Stimulated activated naive CD8-positive, alpha-beta T cell treated with anti-CD3 and anti-CD28 coated beads, Interleukin-15, amount 100 ng/mL, for 72 hours (primary cell): ENCODE measurements at regions not wholly inside any gene's neighbourhood (a gene's known extent, or its start where the extent isn't known, plus 50 kb on each side); places are given as distances from the start of the nearest gene placed in this dataset.

Experiments
- ATAC-seq: fragments of 150-1000 bp; cut with Tn5 transposase; 2 replicates; pipeline ENCODE4 v1.10.0; 2021; ENCODE audit warnings: mild to moderate bottlenecking, moderate library complexity
- DNase-seq, 2 donors: peaks; one replicate each; pipeline ENCODE4 v3.0.0; 2021 to 2022
- H3K27ac Mint-ChIP-seq, 2 donors: one replicate each; pipeline ENCODE4 v1.8.0; 2022; ENCODE audit warnings: mild to moderate bottlenecking in 2 of 2, mixed read lengths in 2 of 2, moderate library complexity in 2 of 2
- H3K27me3 Mint-ChIP-seq: one replicate; pipeline ENCODE4 v1.8.0; 2022; ENCODE audit warnings: mixed read lengths
- H3K4me1 Mint-ChIP-seq: one replicate; pipeline ENCODE4 v1.8.0; 2022; ENCODE audit warnings: mild to moderate bottlenecking, mixed read lengths
- H3K4me3 Mint-ChIP-seq, 2 donors: one replicate each; pipeline ENCODE4 v1.8.0; 2022; ENCODE audit warnings: mild to moderate bottlenecking in 2 of 2, mixed read lengths in 2 of 2, moderate library complexity in 1 of 2
- H3K9me3 Mint-ChIP-seq, 2 donors: one replicate each; pipeline ENCODE4 v1.8.0; 2022; ENCODE audit warnings: mixed read lengths in 2 of 2

- no peak overlapping the region for H3K27ac Mint-ChIP-seq
- no peaks in the 10 kb centered on the region for H3K4me1 Mint-ChIP-seq
- DNase-seq (no peak), ATAC-seq (no peak)
- H3K4me3 Mint-ChIP-seq, result no peak overlapping the region
- H3K27me3 Mint-ChIP-seq, result no peaks in the 10 kb centered on the region
- peaks cover 13 to 27% of the 10 kb centered on the region in 2 donors for H3K9me3 Mint-ChIP-seq
Measured at GRCh38 chr2:157107877-157108276, 149.6 kb upstream of the GALNT5 start.

GRCh38 chr2:157122776-157123175 is 134.7 kb upstream of the GALNT5 start:
- Mint-ChIP-seq H3K9me3 (peaks cover 0 to 10% of the 10 kb centered on the region in 2 donors), H3K4me3 (no peak overlapping the region), H3K27me3 (peaks cover 8% of the 10 kb centered on the region), H3K4me1 (no peaks in the 10 kb centered on the region), H3K27ac (no peak overlapping the region)
- ATAC-seq (no peak), DNase-seq (no peak)

GRCh38 chr2:157124731-157125130 is 132.8 kb upstream of the GALNT5 start:
- H3K27ac Mint-ChIP-seq, result no peak overlapping the region
- H3K9me3 Mint-ChIP-seq, result peaks cover 0 to under 1% of the 10 kb centered on the region in 2 donors
- H3K4me1 Mint-ChIP-seq, result no peaks in the 10 kb centered on the region
- no peak overlapping the region for H3K4me3 Mint-ChIP-seq
- no peak for ATAC-seq
- peaks cover 10% of the 10 kb centered on the region for H3K27me3 Mint-ChIP-seq
- no peak for DNase-seq

- no peak overlapping the region for H3K27ac Mint-ChIP-seq
Measured at GRCh38 chr2:157125685-157126084, 131.8 kb upstream of the GALNT5 start.

GRCh38 chr2:157127249-157128012 is 130.1 kb upstream of the GALNT5 start:
- no peak overlapping the region for H3K27ac Mint-ChIP-seq
- no peaks in the 10 kb centered on the region for H3K4me1 Mint-ChIP-seq
- H3K27me3 Mint-ChIP-seq, result peaks cover 10% of the 10 kb centered on the region
- no peak overlapping the region for H3K4me3 Mint-ChIP-seq
- H3K9me3 Mint-ChIP-seq, result no peaks in the 10 kb centered on the region
- DNase-seq (no peak), ATAC-seq (no peak)

More at GRCh38 chr2:157125685-157126084, 131.8 kb upstream of the GALNT5 start:
- H3K27me3 Mint-ChIP-seq, result peaks cover 10% of the 10 kb centered on the region
- DNase-seq (no peak), ATAC-seq (no peak)
- H3K4me1 Mint-ChIP-seq, result no peaks in the 10 kb centered on the region
- no peaks in the 10 kb centered on the region for H3K9me3 Mint-ChIP-seq
- no peak overlapping the region for H3K4me3 Mint-ChIP-seq

- H3K4me1 Mint-ChIP-seq, result no peaks in the 10 kb centered on the region
- no peak overlapping the region for H3K4me3 Mint-ChIP-seq
- H3K27ac Mint-ChIP-seq, result no peak overlapping the region
- H3K27me3 Mint-ChIP-seq, result peaks cover 22% of the 10 kb centered on the region
- no peak for DNase-seq
- no peaks in the 10 kb centered on the region for H3K9me3 Mint-ChIP-seq
- ATAC-seq, result no peak
Measured at GRCh38 chr2:157143901-157144300, 113.6 kb upstream of the GALNT5 start.

- no peak for DNase-seq
- peaks cover 12% of the 10 kb centered on the region for H3K27me3 Mint-ChIP-seq
- H3K9me3 Mint-ChIP-seq, result no peaks in the 10 kb centered on the region
- no peak for ATAC-seq
- H3K4me1 Mint-ChIP-seq, result no peaks in the 10 kb centered on the region
- no peak overlapping the region for H3K27ac Mint-ChIP-seq
- no peak overlapping the region for H3K4me3 Mint-ChIP-seq
Measured at GRCh38 chr2:157149270-157149669, 108.2 kb upstream of the GALNT5 start.

GRCh38 chr2:157150747-157151146 is 106.8 kb upstream of the GALNT5 start:
- DNase-seq, result no peak
- H3K4me3 Mint-ChIP-seq, result no peak overlapping the region

GRCh38 chr2:157152362-157152761 is 105.1 kb upstream of the GALNT5 start:
- Mint-ChIP-seq H3K4me3 (no peak overlapping the region), H3K4me1 (no peaks in the 10 kb centered on the region), H3K27me3 (peaks cover 6% of the 10 kb centered on the region), H3K27ac (no peak overlapping the region), H3K9me3 (no peaks in the 10 kb centered on the region)
- ATAC-seq (no peak), DNase-seq (no peak)

More at GRCh38 chr2:157150747-157151146, 106.8 kb upstream of the GALNT5 start:
- H3K4me1 Mint-ChIP-seq, result no peaks in the 10 kb centered on the region
- peaks cover 7% of the 10 kb centered on the region for H3K27me3 Mint-ChIP-seq
- no peak overlapping the region for H3K27ac Mint-ChIP-seq
- H3K9me3 Mint-ChIP-seq, result no peaks in the 10 kb centered on the region
- ATAC-seq, result no peak

GRCh38 chr2:157155992-157156391 is 101.5 kb upstream of the GALNT5 start:
- H3K27ac Mint-ChIP-seq, result no peak overlapping the region
- no peaks in the 10 kb centered on the region for H3K9me3 Mint-ChIP-seq
- H3K4me1 Mint-ChIP-seq, result no peaks in the 10 kb centered on the region
- H3K27me3 Mint-ChIP-seq, result peaks cover 9% of the 10 kb centered on the region
- ATAC-seq (no peak), DNase-seq (no peak)
- H3K4me3 Mint-ChIP-seq, result no peak overlapping the region

- DNase-seq, result no peak
- ATAC-seq, result no peak
- Mint-ChIP-seq H3K4me1 (no peaks in the 10 kb centered on the region), H3K9me3 (no peaks in the 10 kb centered on the region), H3K27me3 (peaks cover 9% of the 10 kb centered on the region), H3K4me3 (no peak overlapping the region), H3K27ac (no peak overlapping the region)
Measured at GRCh38 chr2:157158111-157158510, 99.4 kb upstream of the GALNT5 start.

- H3K4me3 Mint-ChIP-seq, result no peak overlapping the region
- no peak for ATAC-seq
Measured at GRCh38 chr2:157159221-157159934, 98.1 kb upstream of the GALNT5 start.

GRCh38 chr2:157160111-157160510 is 97.4 kb upstream of the GALNT5 start:
- ATAC-seq (no peak), DNase-seq (no peak)
- no peak overlapping the region for H3K4me3 Mint-ChIP-seq
- H3K27me3 Mint-ChIP-seq, result peaks cover 9% of the 10 kb centered on the region
- no peaks in the 10 kb centered on the region for H3K9me3 Mint-ChIP-seq
- H3K4me1 Mint-ChIP-seq, result no peaks in the 10 kb centered on the region
- no peak overlapping the region for H3K27ac Mint-ChIP-seq

More at GRCh38 chr2:157159221-157159934, 98.1 kb upstream of the GALNT5 start:
- DNase-seq, result no peak
- peaks cover 9% of the 10 kb centered on the region for H3K27me3 Mint-ChIP-seq
- H3K4me1 Mint-ChIP-seq, result no peaks in the 10 kb centered on the region
- H3K27ac Mint-ChIP-seq, result no peak overlapping the region
- H3K9me3 Mint-ChIP-seq, result no peaks in the 10 kb centered on the region

GRCh38 chr2:157164370-157164769 is 93.1 kb upstream of the GALNT5 start:
- H3K27ac Mint-ChIP-seq, result no peak overlapping the region
- no peaks in the 10 kb centered on the region for H3K9me3 Mint-ChIP-seq
- no peaks in the 10 kb centered on the region for H3K27me3 Mint-ChIP-seq
- no peak for ATAC-seq
- no peak for DNase-seq
- H3K4me3 Mint-ChIP-seq, result no peak overlapping the region
- H3K4me1 Mint-ChIP-seq, result no peaks in the 10 kb centered on the region

- no peaks in the 10 kb centered on the region for H3K9me3 Mint-ChIP-seq
- H3K27ac Mint-ChIP-seq, result no peak overlapping the region
- no peak overlapping the region for H3K4me3 Mint-ChIP-seq
- DNase-seq (no peak), ATAC-seq (no peak)
- H3K27me3 Mint-ChIP-seq, result peaks cover 2% of the 10 kb centered on the region
- H3K4me1 Mint-ChIP-seq, result no peaks in the 10 kb centered on the region
Measured at GRCh38 chr2:157164891-157165290, 92.6 kb upstream of the GALNT5 start.

GRCh38 chr2:157168501-157168900 is 89.0 kb upstream of the GALNT5 start:
- Mint-ChIP-seq H3K4me3 (no peak overlapping the region), H3K27ac (no peak overlapping the region), H3K27me3 (peaks cover 7% of the 10 kb centered on the region), H3K4me1 (no peaks in the 10 kb centered on the region), H3K9me3 (no peaks in the 10 kb centered on the region)
- DNase-seq (no peak), ATAC-seq (no peak)
